ENCODE measurements at regions not wholly inside any gene's neighbourhood (a gene's known extent, or its start where the extent isn't known, plus 50 kb on each side); places are given as distances from the start of the nearest gene placed in this dataset.
"Not testable (repeated sequence)": the region's sequence is repeated elsewhere in the genome, so short reads cannot be mapped to it uniquely, and the experiment has no call there.

DNA sequence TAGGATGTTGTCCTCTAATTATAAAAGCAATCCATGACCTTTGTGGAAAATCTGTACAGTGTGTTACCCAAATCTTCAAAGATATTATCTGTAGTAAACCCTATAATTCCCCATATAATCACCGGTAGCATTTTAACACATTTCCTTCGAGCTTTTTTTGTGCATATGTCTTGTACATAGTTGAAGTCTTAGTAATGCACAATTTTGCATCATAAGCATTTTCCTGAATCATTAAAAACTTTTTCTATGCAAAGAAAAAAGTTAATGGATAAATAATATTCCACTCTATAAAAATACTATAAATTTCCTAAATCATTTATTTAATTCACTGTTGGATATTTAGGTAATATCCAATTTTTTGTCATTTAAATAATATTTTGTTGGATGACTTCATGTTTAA is 201.7 kb downstream of the RRAGC start:
- H3K4me1 ChIP-seq = no peaks in the 10 kb centered on the region
- no peak overlapping the region for H3K4me3 ChIP-seq
- TF ChIP-seq, protein P1, sequence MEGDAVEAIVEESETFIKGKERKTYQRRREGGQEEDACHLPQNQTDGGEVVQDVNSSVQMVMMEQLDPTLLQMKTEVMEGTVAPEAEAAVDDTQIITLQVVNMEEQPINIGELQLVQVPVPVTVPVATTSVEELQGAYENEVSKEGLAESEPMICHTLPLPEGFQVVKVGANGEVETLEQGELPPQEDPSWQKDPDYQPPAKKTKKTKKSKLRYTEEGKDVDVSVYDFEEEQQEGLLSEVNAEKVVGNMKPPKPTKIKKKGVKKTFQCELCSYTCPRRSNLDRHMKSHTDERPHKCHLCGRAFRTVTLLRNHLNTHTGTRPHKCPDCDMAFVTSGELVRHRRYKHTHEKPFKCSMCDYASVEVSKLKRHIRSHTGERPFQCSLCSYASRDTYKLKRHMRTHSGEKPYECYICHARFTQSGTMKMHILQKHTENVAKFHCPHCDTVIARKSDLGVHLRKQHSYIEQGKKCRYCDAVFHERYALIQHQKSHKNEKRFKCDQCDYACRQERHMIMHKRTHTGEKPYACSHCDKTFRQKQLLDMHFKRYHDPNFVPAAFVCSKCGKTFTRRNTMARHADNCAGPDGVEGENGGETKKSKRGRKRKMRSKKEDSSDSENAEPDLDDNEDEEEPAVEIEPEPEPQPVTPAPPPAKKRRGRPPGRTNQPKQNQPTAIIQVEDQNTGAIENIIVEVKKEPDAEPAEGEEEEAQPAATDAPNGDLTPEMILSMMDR (IDR thresholded peaks at IDR 0.05) = no peak
- TF ChIP-seq POLR2A (IDR thresholded peaks at IDR 0.05) = no peak
- no peak overlapping the region for H3K27ac ChIP-seq
- peaks cover 0 to 8% (median 0%) of the 10 kb centered on the region in 4 donors for H3K9me3 ChIP-seq
- no peaks in the 10 kb centered on the region for H3K27me3 ChIP-seq
- no peaks in the 10 kb centered on the region for H3K36me3 ChIP-seq
- no peak for DNase-seq

DNA sequence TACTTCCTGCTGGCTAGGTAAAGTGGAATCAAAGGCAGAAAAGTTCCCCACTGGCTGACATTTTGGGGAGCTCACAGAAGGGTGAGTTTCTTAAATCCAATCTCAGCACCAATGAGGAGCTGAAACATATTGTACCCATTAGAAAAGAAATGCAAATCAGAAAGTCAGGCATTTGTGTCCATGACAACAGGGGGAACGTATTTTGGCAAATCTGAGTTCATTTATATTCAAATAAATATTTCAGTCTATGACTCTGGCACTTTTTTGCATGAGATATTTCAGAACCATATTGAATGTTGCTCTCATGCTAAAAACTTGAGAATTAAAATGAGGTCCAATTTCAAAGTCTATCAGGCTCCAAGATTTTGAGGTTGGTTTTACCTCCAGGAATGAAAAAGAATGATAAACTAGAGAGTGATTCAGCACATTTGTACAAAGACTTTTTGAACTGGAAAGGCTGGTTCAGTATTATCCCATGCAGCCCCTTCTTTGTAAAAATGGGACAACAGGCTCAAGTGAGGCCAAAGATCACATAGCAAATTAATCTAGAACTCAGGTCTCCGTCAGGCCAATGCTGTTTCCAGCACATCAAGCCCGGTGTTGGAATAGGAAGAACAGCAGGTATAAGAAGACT is 202.2 kb downstream of the RRAGC start:
- H3K27ac ChIP-seq = no peak overlapping the region
- H3K36me3 ChIP-seq = no peaks in the 10 kb centered on the region
- no peak for DNase-seq
- H3K4me1 ChIP-seq = no peaks in the 10 kb centered on the region
- H3K27me3 ChIP-seq = no peaks in the 10 kb centered on the region
- H3K9me3 ChIP-seq = peaks cover 0 to 8% (median 0%) of the 10 kb centered on the region in 4 donors
- no peak overlapping the region for H3K4me3 ChIP-seq
- TF ChIP-seq, protein P1 (IDR thresholded peaks at IDR 0.05) = no peak
- TF ChIP-seq POLR2A (IDR thresholded peaks at IDR 0.05) = no peak

GRCh38 chr1:38656726-38657125 is 202.8 kb downstream of the RRAGC start:
- H3K36me3 ChIP-seq = no peaks in the 10 kb centered on the region
- DNase-seq = no peak
- no peak overlapping the region for H3K4me3 ChIP-seq
- H3K27me3 ChIP-seq = no peaks in the 10 kb centered on the region
- peaks cover 0 to 8% (median 0%) of the 10 kb centered on the region in 4 donors for H3K9me3 ChIP-seq
- TF ChIP-seq, protein P1 (IDR thresholded peaks at IDR 0.05) = no peak
- TF ChIP-seq POLR2A (IDR thresholded peaks at IDR 0.05) = no peak
- no peaks in the 10 kb centered on the region for H3K4me1 ChIP-seq
- H3K27ac ChIP-seq = no peak overlapping the region

GRCh38 chr1:38652217-38652616 is 207.4 kb downstream of the RRAGC start:
- Histone ChIP-seq H3K36me3 (no peaks in the 10 kb centered on the region), H3K27ac (no peak overlapping the region), H3K27me3 (no peaks in the 10 kb centered on the region), H3K4me1 (no peaks in the 10 kb centered on the region), H3K4me3 (no peak overlapping the region), H3K9me3 (no peaks in the 10 kb centered on the region)
- DNase-seq = no peak
- no peak for TF ChIP-seq POLR2A (IDR thresholded peaks at IDR 0.05)
- TF ChIP-seq, protein P1 (IDR thresholded peaks at IDR 0.05) = no peak

DNA sequence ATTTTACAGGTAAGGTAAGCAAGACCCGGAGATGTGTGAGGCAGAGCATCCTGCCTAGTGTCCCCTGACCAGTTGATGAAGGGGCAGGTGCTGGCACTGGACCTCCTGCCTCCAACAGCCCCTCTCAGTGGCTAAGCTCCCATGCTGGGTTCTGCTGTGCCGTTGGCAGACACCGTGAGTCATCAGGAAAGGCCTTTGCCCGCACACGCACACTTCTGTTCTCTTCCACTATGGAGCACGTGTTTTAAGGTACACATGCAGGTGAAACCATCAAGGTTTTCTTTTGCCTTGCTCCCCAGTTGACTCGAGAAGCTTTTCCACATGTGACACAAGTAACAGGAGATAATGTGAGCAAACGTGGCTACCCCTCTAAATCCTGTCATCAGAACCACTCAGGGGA is 207.9 kb downstream of the RRAGC start:
- TF ChIP-seq, protein P1 (IDR thresholded peaks at IDR 0.05) = no peak
- TF ChIP-seq POLR2A (IDR thresholded peaks at IDR 0.05) = no peak
- H3K27ac ChIP-seq = no peak overlapping the region
- H3K9me3 ChIP-seq = no peaks in the 10 kb centered on the region
- DNase-seq = no peak
- no peaks in the 10 kb centered on the region for H3K4me1 ChIP-seq
- H3K36me3 ChIP-seq = no peaks in the 10 kb centered on the region
- no peaks in the 10 kb centered on the region for H3K27me3 ChIP-seq
- no peak overlapping the region for H3K4me3 ChIP-seq

DNA sequence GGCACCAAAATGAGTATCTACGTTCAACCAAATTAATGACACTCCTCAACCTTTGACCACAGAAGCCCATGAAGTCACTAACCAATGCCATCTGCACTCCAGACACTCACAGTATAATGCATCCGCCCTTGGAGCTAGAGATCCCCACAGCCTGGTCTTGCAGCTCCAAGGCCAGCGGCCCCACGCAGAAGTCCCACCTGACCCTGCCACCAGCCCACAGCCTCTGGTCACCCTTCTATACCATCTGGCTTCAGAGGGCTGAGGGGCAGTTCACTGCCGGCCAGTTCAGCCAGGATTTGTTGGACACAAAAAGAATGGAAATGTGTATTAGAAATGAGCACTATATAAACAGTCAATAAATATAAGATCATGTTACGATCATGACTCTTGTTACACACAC is 211.2 kb downstream of the RRAGC start:
- no peaks in the 10 kb centered on the region for H3K27me3 ChIP-seq
- H3K9me3 ChIP-seq = no peaks in the 10 kb centered on the region
- H3K4me3 ChIP-seq = no peak overlapping the region
- no peak for TF ChIP-seq POLR2A (IDR thresholded peaks at IDR 0.05)
- TF ChIP-seq, protein P1 (IDR thresholded peaks at IDR 0.05) = no peak
- H3K27ac ChIP-seq = no peak overlapping the region
- H3K4me1 ChIP-seq = no peaks in the 10 kb centered on the region
- H3K36me3 ChIP-seq = no peaks in the 10 kb centered on the region
- no peak for DNase-seq

DNA sequence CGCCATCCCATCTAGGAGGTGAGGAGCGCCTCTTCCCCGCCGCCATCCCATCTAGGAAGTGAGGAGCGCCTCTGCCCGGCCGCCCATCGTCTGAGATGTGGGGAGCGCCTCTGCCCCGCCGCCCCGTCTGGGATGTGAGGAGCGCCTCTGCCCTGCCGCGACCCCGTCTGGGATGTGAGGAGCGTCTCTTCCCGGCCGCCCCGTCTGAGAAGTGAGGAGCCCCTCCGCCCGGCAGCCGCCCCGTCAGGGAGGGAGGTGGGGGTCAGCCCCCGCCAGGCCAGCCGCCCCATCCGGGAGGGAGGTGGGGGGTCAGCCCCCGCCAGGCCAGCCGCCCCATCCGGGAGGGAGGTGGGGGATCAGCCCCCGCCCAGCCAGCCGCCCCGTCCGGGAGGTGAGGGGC is 212.2 kb downstream of the RRAGC start:
- not testable (repeated sequence) for H3K27me3 ChIP-seq, H3K36me3 ChIP-seq

More for the DNA sequence above, 212.2 kb downstream of the RRAGC start:
- not testable (repeated sequence) for H3K9me3 ChIP-seq, H3K4me1 ChIP-seq, H3K27ac ChIP-seq, H3K4me3 ChIP-seq, DNase-seq
